HL-60/S4 treated with phorbol 12-myristate 13-acetate at 8.2 ng/mL for 4 days and 3 days (cell line): ENCODE measurements at regions not wholly inside any gene's neighbourhood (a gene's known extent, or its start where the extent isn't known, plus 50 kb on each side); places are given as distances from the start of the nearest gene placed in this dataset.

Source experiments
- in situ Hi-C: fragments of 300-500 bp; cut with MboI; formaldehyde crosslinking; loops from 2 replicates; pipeline ENCODE4 v1.15.0; 2022; ENCODE audit warnings: low sequenced_read_pairs

DNA sequence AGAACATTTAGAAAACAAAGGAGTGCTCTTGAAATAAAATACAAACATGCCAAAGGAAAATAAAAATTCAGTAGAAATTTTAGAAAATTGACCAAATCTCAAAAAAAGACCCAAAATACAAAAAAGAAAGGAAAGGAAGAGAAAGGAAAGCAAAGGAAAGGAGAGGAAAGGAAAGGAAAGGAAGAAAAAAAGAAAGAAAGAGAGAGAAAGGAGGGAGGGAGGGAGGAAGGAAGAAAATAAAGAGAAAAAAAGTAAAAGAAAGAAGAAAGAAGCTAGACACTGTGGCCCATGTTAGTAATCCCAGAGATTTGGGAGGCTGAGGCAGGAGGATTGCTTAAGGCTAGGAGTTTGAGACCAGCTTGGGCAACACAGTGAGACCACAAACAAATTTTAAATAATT lies 500.1 kb upstream of the VRK2 start:
- in situ Hi-C loops: no loop called here

GRCh38 chr2:57549642-57550102 lies 496.9 kb upstream of the VRK2 start:
- in situ Hi-C loops: no loop called here

DNA sequence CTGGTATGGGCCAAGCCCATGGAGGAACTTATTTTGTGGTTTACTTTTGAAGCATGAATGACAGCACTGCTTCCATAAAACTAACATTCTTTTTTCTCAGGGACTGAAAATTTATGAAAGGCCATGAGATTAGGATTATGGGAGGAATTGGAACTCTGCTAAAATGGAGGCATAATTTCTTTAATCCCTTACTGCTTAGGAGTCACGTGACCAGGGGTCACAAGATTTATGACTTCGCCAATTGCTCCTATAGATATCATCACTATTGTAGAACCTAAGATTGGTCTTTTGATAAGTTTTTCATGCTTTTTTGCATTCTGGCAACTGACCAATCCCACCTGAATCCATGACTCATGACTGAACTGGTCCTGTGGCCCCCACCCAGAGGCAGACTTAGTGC lies 495.7 kb upstream of the VRK2 start:
- in situ Hi-C loops: no loop called here

- in situ Hi-C loops: no loop called here
Measured at GRCh38 chr2:57552885-57553284, 493.7 kb upstream of the VRK2 start.

- in situ Hi-C loops: no loop called here
Measured at GRCh38 chr2:57554348-57554747, 492.3 kb upstream of the VRK2 start.

GRCh38 chr2:57558312-57558711 lies 488.3 kb upstream of the VRK2 start:
- in situ Hi-C loops: no loop called here

DNA sequence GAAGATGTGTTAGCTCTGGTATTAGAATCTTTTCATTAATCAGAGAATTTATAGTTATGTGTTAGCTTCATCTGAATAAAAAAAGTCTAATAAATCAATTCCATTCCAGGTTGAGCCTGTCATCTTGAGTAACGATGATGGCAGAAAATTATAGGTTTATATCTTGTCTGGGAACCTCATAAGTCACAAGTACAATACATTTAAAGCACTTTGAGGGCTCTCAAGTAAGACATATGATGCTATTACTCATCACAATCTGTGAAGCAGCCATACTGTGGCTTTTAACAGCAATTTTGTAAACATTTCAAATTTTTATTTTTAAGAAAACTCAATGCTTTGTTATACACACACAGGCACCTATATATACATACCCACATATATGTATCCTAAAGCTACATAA lies 484.1 kb upstream of the VRK2 start:
- in situ Hi-C loops: no loop called here

GRCh38 chr2:57563015-57563414 lies 483.6 kb upstream of the VRK2 start:
- in situ Hi-C loops: no loop called here

- in situ Hi-C loops: no loop called here
Measured at GRCh38 chr2:57567245-57567644, 479.4 kb upstream of the VRK2 start.

DNA sequence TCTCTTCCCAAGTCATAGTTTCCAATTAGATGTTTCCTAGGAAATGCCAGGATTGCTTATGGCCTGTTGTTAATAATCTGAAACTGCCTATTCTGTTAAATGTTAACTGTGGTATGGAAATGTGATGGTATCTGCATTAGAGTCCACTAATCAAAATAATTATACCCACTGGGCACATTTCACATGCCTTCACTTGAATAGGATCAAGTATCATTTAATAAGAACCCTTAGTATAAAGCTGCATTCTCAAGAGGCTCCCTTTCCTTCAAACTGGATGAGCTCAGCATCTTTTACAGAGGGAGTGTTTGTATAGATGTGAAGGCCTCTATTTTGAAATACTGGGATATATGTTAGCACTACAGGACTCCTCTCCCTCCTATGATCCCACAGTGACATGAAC lies 477.2 kb upstream of the VRK2 start:
- in situ Hi-C loops: no loop called here

GRCh38 chr2:57570961-57571360 lies 475.6 kb upstream of the VRK2 start:
- in situ Hi-C loops: no loop called here

GRCh38 chr2:57575700-57576268 lies 470.8 kb upstream of the VRK2 start:
- in situ Hi-C loops: no loop called here

DNA sequence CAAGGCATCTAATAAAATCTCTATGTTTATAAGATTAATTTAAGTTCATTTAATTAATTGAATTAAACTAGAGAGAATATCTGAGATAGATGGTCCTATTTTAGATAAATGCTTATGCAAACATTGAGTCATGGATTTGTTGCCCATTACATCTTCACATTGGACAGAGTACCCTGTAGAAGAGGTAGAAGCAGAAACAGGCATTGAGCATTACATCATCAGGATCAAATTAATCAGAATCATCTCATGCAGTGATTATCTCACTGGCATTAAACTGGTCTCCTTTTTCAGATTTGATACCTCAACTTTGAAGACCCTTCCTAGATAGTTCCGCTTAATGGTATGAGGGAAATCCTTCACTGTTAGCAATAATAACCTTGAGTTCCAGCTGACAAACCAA lies 469.6 kb upstream of the VRK2 start:
- in situ Hi-C loops: no loop called here

DNA sequence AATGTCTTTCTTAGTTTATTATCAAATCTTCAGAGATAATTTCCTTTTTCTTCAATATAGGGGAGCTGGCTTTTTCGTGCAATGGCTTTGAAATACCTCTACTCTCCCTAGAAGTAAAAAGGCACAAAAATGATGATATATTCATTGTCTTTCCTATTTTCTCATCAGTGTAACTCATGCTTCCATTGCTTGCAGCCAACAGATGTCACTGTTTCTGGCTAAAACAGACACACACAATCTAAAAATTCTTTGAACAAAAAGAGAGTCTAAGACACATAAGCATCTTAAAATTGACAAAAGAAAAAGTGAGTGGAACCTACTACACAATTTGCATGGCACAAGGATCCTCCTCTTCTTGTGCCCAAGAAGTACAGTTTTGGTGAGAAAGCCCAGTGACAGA lies 448.7 kb upstream of the VRK2 start:
- in situ Hi-C loops: no loop called here

- in situ Hi-C loops: no loop called here
Measured at GRCh38 chr2:57598551-57598950, 448.1 kb upstream of the VRK2 start.

- in situ Hi-C loops: no loop called here
Measured at GRCh38 chr2:57602733-57603132, 443.9 kb upstream of the VRK2 start.

DNA sequence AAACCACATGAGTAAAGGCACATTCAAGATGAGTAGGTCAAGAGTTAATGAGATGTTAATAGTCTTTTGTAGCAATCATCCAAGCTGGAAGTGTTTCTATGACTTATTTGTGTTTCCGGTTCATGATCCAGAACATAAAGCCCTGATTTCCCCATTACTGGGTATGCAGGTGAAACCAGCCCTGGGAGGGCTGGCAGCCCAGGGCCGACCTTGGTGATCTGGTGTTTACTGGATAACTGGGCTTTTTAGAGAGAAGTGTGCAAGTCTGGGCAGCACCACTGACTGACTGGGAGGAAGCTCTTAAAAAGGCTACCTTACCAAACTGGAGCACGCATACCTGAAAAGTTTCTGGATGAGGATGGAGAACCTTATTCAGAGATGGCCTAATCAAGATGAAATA lies 431.6 kb upstream of the VRK2 start:
- in situ Hi-C loops: no loop called here

DNA sequence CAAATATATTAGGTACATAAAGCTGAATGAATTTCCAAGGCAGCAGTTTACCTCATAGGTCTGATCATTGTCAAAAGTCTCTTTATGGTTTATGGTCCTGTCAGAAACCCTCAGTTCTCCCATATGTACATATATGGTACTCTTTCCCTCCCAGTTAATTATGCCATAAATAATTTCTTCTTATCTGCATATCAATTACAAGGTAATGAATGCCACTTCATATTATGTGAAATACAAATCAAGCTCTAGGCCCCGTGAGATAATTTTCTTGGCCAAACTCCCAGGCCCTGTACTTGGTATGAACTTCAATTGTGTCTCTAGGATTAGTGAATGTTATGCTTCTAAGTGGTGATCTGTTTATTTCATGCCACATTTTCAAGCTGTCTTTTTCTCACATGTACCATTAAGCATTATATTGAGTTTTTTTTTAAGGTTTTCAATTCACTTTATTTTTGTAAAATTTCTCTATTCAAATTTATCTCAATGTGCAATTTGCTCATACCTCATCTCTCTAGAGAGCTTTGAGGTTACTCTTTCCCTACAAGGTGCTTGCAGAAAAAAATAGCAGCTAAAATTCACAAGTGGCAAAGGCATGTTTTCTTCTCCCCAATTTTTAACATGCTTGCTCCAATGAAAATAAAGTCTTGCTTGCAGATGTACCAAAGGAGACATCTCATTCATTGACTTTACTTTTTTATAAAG lies 430.6 kb upstream of the VRK2 start:
- in situ Hi-C loops: no loop called here

GRCh38 chr2:57617318-57617717 lies 429.3 kb upstream of the VRK2 start:
- in situ Hi-C loops: no loop called here

GRCh38 chr2:57621122-57621663 lies 425.4 kb upstream of the VRK2 start:
- in situ Hi-C loops: no loop called here

- in situ Hi-C loops: no loop called here
Measured at GRCh38 chr2:57622009-57622408, 424.6 kb upstream of the VRK2 start.

- in situ Hi-C loops: no loop called here
Measured at GRCh38 chr2:57656198-57656597, 390.4 kb upstream of the VRK2 start.

DNA sequence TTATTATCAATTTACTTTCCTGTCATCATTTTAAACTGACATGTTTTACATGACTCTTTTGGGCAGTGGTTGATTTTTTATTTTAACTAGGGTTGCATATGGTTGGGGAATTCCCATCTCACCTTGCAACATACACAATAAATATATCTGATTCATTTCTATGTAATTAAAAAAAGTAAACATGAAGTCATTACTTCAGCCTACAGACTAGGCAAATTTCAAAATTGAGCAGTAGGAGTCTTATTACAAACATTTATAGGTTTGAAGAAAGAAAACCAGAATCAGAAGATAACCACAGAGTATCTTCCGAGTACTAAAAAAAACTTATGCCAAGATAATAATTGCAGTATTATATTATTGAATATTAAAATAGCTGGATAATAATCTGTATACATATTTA lies 377.0 kb upstream of the VRK2 start:
- in situ Hi-C loops: no loop called here
